ENCODE measurements at regions not wholly inside any gene's neighbourhood (a gene's known extent, or its start where the extent isn't known, plus 50 kb on each side); places are given as distances from the start of the nearest gene placed in this dataset.
A peak's percentile ranks its signal among the peaks of the same experiment; 100 is the strongest.
"Not testable (repeated sequence)": the region's sequence is repeated elsewhere in the genome, so short reads cannot be mapped to it uniquely, and the experiment has no call there.

DNA sequence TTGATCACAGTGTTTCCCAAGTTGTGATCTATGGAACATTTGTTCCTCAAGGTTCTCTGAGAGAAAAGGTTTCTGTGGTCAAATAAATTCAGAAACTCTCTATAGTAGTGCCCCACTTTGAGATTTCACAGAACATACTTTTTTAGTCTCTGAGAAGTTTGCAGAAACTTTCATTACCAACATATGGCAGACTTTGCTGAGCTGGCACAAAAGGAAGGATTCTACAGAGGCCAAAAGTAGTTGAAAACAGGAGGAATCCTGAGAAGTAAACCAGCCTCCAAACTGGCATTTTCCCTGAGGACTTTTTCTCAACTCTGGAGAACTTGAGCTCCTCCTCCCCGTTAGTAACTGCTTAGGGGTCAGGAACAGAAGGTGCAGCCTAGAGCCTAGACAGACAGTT is 117.8 kb upstream of the ESX1 start:
- DNase-seq, result no peak

DNA sequence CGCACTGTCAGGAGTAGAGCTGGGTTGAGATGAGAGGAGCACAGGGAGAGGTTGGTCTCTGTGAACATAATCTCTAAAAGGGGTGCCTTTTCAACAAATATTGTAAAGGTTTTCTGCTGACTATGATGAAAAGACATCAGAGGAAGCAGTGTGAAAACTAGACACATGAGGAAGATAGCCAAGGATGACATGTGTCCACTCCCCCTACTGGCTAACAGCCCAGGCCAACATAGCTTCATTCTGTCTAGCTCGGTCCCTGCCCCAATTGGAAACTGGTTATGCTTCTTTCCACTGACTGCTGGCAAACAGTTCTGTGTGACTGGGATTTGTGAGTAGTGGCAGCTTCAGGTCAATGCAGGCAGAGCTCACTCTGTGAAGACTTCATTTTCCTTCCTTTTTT is 115.4 kb upstream of the ESX1 start:
- DNase-seq, result no peak

DNA sequence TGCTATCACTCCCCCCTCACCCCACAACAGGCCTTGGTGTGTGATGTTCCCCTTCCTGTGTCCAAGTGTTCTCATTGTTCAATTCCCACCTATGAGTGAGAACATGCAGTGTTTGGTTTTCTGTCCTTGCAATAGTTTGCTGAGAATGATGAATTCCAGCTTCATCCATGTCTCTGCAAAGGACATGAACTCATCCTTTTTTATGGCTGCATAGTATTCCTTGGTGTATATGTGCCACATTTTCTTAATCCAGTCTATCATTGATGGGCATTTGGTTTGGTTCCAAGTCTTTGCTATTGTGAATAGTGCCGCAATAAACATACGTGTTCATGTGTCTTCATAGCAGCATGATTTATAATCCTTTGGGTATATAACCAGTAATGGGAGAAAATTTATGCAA is 106.0 kb upstream of the ESX1 start:
- not testable (repeated sequence) for DNase-seq

DNA sequence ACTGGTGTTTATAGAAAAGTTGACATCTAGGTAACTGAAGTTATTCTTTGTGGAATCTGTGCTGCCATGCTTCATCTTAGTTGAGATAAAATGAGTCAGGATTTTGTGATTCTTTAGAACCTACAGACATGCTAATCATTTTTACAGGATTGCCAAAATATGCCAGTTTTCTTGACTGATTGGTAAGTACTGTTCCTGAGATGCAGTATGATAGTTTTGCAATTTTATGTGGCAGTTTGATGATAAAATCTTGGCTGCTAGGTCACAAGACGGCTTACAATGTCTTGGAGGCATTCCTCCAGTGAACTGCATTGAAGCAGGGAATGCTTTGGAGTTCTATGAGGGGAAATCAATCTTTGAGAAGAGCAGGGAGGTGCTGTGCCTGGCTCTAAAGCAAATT is 104.4 kb upstream of the ESX1 start:
- DNase-seq, result no peak

DNA sequence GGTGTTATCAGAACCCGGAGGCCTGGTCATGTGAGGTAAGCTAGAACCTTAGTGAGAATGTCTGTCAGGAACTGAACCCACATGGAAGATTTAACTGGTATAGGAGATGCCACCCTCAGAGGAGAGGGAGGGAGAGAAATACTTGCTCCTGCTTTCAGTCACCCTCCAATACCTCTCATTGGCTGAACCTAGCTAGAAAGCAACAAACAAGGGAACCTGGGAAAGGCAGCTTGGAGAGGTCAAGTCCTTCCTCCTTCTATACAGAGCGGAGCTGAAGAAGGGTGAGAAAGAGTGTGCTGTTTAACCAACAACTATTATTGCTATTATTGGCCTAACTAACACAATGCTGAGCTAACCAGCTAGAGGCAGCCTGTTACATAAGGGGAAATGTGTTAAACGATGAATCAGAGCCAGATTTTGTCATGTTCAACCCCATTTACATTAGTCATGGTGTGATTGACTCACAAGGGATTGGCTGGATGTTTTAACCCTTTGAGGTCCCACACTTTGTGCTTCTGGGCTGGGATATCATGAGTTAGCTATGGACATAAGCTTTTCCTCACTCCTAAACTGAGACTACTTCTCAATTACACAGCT is 96.5 kb upstream of the ESX1 start:
- DNase-seq, result peak; percentile 53 to 62

DNA sequence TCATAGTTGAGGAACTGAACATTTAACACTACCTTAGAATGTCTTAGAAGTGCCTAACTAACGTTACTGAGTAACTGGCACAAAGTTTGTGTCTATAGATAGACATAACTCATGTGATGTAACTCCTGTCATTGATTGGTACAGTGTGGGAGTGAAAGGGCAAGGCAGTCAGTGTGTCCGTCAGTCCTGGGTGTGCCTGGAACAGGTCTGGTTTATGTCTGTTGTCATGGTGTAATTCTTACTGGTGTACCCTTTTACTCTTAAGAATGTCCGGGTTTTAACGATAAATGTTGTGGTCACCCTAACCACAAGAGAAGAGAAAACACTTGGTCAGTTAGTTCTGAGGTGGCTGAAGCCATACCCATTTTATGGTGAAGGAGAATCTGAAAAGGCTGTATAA is 93.1 kb upstream of the ESX1 start:
- no peak for DNase-seq

DNA sequence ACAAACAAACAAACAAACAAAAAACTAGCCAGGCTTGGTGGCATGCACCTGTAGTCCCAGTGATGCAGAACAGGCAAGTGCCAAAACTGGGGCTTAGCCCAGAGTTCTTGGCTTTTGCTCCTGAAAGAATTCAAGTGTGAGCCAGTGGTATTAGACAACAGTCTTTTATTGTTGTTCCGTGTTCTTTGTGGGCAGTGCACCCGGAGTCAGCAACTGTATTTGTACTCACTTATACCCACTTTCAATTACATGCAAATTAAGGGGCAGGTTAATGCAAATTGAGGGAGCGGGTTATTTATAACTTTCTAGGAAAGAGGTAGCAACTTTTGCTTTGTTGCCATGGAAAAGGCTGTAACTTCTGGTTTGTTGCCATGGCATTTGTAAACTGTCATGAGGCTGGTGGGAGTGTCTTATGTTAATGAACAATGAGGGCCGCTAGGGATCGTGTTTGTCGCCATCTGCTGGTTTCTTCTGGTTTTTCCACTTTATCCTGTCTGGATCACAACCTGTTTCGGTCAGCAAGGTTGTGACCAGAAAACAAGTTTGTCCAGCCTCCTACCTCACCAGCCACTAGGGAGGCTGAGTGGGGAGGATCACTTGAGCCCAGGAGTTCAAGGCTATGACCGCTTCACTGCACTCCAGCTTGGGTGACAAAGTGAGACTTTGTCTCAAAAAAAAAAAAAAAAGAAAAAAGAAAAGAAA is 88.8 kb upstream of the ESX1 start:
- DNase-seq, result peak; percentile 56 to 82

DNA sequence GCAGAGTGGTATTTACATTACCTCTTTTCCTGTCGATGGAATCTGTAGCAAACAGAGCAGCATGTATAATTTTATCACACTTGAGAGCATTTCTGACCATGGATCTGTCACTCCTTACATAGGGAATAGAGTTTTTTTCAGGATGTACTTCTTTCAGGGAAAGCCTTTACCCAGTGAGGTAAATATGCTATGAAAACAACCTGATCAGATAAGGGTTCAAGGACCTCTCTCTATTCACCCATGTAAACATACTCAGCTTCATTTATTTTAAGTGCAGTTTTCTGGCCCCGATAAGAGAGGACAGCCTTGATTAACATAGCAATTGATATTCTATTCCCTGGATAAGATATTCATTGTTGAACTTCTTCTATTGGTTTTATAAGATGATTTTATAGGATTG is 87.3 kb upstream of the ESX1 start:
- no peak for DNase-seq

DNA sequence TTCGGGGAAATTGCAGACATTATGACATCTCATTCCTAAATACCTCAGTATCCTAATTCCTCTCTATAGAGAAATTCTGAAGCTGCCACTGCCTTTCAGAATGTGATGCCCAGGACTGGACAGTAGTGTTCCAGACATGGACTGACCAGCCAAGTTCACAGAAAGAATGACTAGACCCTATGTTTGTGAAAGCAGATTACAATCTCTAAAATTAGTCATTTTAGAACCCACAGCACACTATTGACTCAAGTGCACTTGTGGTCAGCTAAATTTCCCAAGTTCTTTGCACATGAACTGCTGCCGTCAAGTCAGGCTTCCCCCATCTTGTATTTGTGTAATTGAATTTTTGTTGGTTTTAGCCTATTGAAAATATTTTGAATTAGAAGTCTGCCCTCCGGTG is 81.0 kb upstream of the ESX1 start:
- no peak for DNase-seq

DNA sequence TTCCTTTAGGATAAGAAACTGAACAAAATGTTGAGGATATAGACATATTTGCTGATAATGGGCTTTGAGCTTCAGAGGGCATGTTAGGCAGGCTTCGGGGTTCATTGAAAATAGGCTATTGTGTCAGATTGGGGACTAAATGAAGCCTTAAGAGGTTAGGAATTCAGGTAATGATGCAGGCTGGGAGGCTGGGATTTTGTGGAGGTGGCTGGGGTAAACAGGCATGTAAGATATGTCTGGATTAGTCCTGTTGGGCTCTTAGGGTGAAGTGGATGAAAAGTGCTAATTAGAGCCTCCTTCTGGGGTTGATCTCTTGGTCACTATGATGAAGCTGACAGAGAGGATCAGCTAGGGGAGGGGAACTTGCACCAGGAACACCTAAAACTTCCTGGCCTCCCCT is 80.2 kb upstream of the ESX1 start:
- no peak for DNase-seq

DNA sequence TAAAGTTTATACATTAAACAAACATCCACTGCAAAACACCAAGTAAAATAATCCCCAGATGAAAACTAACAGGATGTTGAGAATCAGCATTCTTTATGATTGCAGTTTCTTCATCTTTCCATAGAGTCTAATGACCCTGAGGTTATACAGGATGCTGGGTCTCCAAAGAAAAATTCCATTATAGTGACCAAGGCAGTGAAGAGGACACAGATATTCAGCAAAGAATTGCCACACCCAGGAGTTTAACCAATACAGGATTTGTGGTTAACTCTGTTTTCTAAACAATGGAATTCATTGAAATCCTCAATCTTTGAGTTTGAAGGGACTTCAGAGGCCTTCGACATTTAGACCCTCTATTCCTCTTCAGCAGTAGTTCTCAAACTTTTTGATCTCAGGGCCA is 76.2 kb upstream of the ESX1 start:
- no peak for DNase-seq

DNA sequence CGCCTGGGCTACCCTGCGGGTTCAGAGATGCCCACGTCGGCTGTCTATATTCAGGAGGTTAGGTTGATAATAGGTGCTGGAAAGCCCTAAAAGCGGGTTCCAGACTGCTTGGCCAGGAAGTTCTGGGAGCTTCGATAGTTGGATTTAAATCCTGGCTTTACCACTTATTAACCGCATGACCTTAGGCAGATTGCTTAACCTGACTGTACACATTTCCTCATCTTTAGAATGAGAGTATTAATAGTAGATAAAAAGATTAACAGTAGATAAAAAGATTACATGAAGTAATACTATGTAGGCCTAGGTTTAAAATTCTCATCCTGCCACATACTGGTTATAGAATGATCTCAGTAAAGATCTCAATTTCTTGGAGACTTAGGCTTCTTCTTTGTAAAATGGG is 75.0 kb upstream of the ESX1 start:
- no peak for DNase-seq

DNA sequence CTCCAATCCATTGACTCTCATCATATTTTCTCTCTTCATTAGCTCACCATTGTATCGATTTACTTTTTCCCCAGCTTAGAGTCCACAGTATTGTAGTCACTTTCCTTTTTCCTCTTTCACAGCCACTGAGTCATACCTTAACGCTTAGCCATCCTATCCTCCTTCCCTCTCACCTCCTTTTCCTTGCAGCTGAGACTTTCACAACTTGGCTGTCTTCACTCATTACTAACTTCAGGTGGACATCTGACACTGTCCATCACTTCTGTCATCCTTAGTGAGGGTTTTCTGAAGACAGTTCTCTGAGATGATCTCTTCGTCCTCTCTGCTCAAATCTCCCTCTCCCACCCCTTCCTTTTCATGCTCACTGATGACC is 70.5 kb upstream of the ESX1 start:
- no peak for DNase-seq

DNA sequence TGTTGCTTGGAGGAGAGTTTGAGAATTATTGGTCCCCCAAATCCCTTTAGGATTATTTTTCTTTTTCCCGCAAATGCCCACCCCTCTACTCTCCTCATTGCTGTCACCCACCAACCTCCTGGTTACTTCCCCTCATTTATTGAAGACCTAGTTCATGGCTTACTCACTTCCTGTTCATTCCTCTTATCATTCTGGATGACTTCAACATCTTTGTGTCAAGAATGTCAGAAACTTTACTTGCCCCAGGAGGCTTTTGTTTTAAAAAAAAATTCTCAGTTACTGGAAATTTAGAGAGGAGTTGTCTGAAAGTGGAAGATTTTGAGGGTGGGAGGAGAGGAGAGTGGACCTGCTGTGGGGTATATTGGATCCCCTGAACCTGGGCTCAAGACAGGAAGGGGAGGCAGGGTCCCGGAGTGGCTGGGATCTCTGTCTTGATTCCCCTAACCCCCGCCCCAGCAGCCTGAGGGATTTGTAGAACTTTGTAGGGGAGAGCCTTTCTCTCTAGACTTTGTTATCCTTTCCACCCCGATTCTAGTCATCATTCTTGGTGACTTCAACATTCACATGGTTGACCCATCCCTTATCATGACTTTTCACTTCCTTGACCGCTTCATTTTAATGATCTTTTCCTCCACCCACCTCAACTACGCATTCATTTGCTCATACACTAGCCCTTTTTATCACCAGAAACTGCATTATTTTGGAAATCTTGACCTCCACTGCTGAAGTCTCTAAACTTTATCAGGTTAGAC is 69.9 kb upstream of the ESX1 start:
- no peak for DNase-seq

DNA sequence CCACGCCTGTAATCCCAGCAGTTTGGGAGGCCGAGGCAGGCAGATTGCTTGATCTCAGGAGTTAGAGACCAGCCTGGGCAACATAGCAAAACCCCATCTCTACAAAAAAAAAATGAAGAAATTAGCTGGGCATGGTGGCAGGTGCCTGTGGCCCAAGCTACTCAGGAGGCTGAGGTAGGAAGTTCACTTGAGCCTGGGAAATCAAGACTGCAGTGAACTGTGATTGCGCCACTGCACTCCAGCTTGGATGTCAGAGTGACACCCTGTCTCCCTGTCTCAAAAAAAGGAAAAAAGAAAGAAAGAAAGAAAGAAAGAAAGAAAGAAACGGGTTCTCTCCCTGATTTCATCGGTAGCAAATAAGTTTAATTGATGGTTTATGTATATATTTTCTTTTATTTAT is 64.6 kb upstream of the ESX1 start:
- no peak for DNase-seq

DNA sequence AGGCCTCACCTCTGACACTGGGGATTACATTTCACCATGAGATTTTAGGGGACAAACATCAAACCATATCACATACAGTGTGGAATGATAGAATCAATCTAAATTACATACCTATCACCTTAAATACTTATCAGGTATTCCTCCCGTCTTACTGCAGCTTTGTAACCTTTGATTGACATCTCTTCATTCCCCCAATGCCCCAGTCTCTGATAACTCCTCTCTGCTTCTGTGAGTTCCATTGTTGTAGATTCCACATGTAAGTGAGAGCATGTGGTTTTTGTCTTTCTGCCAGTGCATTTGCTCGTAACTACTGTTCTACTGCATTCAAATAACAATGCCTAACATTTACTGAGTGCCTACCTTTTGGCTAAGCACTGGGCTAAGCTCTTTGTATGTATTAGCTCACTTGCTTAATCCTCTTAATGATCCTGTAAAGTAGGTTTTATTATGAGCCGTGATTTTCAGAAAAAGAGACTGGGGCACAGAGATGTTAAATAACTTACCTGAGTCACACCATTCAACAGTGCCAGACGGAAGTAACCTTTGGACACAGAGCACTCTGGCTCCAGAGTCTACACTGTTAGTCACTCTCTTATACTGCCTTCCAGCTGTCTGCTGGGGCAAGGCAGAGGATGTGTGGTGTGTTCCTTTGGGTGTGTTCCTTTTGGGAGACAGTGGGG is 63.7 kb upstream of the ESX1 start:
- no peak for DNase-seq

DNA sequence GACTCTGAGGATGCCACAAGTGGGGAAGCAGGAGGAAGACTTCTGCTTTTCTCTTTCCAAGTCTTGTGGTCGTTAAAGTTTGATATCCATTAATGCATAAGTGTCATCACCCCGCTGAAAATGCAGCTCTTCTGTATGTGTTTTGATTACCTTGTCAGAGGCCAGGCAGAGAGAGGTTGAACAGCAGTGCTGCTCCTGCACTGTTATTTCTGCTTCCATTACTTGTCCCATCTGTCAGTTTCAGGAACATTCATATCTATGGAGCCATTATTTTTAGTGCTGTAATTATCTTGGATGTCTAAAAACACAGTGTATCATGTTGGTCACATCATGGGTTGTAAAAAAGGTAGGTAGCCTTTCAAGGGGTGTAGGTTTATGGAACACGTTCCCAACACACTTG is 62.0 kb upstream of the ESX1 start:
- no peak for DNase-seq

DNA sequence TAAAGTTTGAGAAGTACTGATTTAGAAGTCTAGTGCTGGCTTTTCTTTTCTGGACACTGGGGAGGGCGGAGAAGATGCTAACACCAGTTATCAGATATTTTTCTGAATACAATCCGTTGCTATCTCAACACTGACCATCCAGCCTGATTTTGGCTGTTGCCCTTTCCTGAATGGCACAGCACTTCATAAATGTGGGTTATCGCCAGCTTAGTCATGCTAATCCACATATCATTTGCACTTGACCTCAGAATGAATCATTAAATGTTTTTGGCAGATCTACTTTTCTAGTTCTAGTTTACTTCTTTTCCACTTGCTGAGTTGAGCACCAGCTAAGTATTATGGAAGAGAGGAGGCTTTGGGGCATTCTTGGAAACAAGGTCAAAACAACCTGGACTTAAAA is 60.8 kb upstream of the ESX1 start:
- DNase-seq, result no peak

DNA sequence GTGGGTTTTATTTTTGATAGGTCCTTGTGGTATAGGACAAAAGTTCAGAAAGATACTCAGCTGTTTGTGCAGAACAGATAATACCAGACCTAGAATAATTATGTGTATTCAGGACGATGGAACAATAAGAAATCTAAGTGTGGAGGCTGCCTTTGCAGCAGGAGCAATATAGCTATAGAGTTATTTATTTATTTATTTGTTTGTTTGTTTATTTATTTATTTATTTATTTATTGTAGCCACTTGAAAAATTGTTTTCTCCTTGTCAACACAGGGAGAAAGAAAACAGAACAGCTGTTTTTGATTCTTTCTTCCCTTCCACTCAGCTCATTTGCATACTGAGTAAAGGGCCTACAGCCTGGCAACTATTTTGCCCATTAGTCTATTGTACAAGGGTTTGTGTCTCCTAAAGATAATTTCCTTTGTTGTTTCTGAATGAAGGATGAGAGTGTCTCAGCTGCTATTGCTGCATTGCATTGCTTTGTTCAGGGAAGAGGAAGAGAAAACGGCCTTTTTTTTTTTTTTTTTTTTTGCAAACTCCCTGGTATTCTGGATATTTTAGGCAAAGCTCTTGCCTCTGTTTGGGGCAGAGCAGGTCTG is 56.0 kb upstream of the ESX1 start:
- DNase-seq, result no peak

DNA sequence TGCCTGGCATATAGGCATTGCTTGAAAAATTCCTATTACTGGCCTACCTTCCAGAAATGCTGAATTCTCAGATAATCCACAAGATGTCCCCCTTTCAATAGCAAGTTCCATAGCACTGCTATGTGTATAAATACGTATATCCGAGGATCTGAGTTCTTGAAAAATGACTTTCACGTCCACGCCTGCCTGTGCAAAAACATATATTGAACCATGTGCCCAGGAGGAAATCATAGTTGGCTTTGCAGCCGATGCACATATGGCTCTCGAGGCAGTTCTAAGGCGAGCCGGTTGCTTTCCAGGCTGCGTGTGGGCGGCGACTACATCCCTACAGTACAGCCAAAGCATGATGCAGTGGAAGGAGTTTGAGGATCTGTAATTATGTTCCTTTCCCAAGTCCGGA is 55.4 kb upstream of the ESX1 start:
- no peak for DNase-seq

DNA sequence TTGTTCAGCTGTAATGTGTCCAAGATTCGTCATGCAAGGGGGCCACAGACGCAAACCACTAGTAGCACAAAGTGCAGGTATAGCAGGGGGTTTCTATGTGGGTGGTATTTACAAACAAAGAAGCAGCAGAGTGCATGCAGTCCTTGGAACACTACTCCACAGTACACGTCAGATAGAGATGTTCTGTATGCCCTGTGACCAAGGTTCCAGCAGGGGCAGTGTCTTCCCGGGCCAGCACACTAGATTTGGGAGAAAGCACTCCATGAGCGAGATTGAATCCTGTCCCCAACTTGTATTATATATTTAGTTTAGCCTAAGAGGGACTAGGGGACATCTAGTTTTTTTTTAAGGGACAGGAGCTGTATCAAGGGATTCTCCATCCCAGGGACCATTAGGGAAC is 54.4 kb upstream of the ESX1 start:
- no peak for DNase-seq

DNA sequence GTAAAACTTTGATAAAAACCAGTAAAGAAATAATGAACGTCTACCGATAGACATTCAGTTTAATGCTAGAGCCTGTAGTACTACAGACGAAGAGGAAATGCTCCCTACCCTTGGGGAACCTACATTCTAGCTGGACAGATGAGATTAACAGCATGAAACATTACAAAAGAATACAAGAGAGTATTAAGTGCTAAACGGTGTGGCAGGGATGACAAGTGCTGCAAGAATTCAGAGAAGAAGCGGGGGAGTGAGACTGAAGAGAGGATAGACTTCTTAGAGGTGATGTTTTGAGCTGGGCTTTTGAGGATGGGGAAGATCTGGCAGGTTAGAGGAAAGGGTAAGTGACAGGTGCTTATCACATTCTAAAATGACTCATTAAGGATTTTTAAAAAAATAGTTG is 52.6 kb upstream of the ESX1 start:
- DNase-seq, result no peak

DNA sequence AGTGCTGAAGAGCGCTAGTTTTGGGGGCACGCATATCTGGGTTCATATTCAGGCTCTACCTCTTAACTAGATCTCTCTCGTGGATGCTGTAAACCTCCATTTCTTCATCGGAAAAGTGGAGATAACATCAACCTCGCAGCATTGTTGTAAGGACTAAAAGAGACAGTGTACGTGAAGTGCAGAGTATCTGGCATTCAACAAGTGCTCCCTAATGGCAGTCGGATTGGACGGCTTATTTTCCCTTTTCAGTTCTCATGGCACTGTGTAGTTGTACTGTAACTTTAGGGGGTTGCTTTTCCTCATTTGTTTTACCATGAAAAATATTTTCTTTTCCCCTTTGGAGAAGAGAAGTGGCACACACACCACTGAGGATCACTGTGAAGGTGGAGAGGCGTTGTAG is 51.4 kb upstream of the ESX1 start:
- DNase-seq, result no peak
